BE2C (cell line): ENCODE measurements at regions not wholly inside any gene's neighbourhood (a gene's known extent, or its start where the extent isn't known, plus 50 kb on each side); places are given as distances from the start of the nearest gene placed in this dataset.

Source experiments
- DNase-seq: peaks from one replicate; pipeline ENCODE4 v3.0.0-alpha.2; 2020
- H3K27me3 ChIP-seq: fragments of 250-450 bp; sonication (Bioruptor Pico); 2 replicates; pipeline ENCODE4 v1.5.1; 2020; ENCODE audit warnings: mild to moderate bottlenecking
- H3K36me3 ChIP-seq: fragments of 250-450 bp; sonication (Bioruptor Pico); 2 replicates; pipeline ENCODE4 v1.5.1; 2020; ENCODE audit warnings: mild to moderate bottlenecking
- H3K4me1 ChIP-seq: fragments of 250-450 bp; sonication (Bioruptor Pico); 2 replicates; pipeline ENCODE4 v1.5.1; 2020
- H3K4me3 ChIP-seq: 2 replicates; pipeline ENCODE4 v1.5.1; 2011; ENCODE audit warnings: low read depth, low read length
- H3K9me3 ChIP-seq: fragments of 250-450 bp; sonication (Bioruptor Pico); 2 replicates; pipeline ENCODE4 v1.5.1; 2020
- TF ChIP-seq, protein P1 (sequence below): IDR thresholded peaks from 2 replicates; pipeline ENCODE4 v1.5.1; 2012; ENCODE audit warnings: mild to moderate bottlenecking, low read depth, low read length

DNA sequence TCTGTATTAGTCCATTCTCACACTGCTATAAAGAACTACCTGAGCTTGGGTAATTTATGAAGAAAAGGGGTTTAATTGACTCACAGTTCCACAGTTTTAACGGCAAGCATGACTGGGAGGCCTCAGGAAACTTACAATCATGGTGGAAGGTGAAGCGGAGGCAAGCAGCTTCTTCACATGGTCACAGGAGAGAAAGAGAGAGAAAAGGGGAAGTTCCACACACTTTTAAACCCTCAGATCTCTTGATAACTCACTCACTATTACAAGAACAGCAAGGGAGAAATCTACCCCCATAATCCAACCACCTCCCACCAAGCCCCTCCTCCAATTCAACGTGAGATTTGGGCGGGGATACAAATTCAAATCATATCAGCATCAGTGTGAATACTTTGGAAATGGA lies 133.4 kb upstream of the SLC30A5 start:
- Histone ChIP-seq H3K4me3 (no peak overlapping the region), H3K9me3 (no peaks in the 10 kb centered on the region; the same call in 1 of the 2 replicates), H3K4me1 (no peaks in the 10 kb centered on the region; the same call in none of the 2 replicates), H3K36me3 (no peaks in the 10 kb centered on the region), H3K27me3 (no peaks in the 10 kb centered on the region)
- TF ChIP-seq, protein P1, sequence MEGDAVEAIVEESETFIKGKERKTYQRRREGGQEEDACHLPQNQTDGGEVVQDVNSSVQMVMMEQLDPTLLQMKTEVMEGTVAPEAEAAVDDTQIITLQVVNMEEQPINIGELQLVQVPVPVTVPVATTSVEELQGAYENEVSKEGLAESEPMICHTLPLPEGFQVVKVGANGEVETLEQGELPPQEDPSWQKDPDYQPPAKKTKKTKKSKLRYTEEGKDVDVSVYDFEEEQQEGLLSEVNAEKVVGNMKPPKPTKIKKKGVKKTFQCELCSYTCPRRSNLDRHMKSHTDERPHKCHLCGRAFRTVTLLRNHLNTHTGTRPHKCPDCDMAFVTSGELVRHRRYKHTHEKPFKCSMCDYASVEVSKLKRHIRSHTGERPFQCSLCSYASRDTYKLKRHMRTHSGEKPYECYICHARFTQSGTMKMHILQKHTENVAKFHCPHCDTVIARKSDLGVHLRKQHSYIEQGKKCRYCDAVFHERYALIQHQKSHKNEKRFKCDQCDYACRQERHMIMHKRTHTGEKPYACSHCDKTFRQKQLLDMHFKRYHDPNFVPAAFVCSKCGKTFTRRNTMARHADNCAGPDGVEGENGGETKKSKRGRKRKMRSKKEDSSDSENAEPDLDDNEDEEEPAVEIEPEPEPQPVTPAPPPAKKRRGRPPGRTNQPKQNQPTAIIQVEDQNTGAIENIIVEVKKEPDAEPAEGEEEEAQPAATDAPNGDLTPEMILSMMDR = no peak
- no peak for DNase-seq

DNA sequence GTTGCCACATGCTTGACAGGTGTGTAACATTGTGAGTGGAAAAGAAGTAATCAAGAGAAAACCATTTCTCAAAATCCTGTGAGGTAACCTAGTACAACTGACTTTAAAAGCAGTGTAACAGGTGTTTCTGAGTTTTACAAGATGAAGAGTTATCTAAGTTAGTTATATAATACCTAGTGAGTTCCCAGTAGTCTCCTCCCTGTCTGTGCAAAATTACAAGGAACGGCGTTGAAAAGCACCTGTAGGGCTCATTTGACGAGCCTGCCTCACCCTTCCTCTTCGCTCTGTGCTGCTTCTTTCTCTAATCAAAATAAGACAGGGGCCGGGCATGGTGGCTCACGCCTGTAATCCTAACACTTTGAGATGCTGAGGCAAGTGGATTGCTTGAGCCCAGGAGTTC lies 132.9 kb upstream of the SLC30A5 start:
- DNase-seq = no peak
- H3K36me3 ChIP-seq = no peaks in the 10 kb centered on the region
- H3K4me1 ChIP-seq = no peaks in the 10 kb centered on the region; the same call in none of the 2 replicates

DNA sequence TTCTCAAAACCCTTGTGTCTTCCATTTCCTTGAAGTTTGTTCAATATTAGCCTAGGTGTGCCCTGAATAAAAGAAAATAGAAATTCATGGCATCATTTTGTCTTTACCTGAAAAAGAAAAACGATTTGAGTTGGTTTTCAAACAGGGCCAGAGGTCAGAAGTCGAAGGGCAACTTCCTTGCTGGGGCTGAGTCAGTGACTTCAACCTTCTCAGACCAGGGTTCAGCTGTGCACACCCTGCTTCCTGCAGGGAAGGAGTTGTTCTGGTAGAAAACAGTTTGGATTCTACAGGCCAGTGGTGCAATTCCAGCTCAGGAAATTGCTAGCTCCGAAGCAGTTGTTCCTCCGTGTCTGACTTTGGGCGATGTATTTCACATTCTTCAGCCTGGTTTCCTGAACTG lies 132.1 kb upstream of the SLC30A5 start:
- TF ChIP-seq, protein P1 = no peak
- H3K9me3 ChIP-seq = no peaks in the 10 kb centered on the region; the same call in 1 of the 2 replicates
- H3K36me3 ChIP-seq = no peaks in the 10 kb centered on the region
- H3K4me3 ChIP-seq = no peak overlapping the region
- H3K27me3 ChIP-seq = no peaks in the 10 kb centered on the region
- DNase-seq = no peak
- no peaks in the 10 kb centered on the region; the same call in none of the 2 replicates for H3K4me1 ChIP-seq

More for the DNA sequence above, 132.9 kb upstream of the SLC30A5 start:
- TF ChIP-seq, protein P1 = no peak
- Histone ChIP-seq H3K27me3 (no peaks in the 10 kb centered on the region), H3K9me3 (no peaks in the 10 kb centered on the region; the same call in 1 of the 2 replicates), H3K4me3 (no peak overlapping the region)

DNA sequence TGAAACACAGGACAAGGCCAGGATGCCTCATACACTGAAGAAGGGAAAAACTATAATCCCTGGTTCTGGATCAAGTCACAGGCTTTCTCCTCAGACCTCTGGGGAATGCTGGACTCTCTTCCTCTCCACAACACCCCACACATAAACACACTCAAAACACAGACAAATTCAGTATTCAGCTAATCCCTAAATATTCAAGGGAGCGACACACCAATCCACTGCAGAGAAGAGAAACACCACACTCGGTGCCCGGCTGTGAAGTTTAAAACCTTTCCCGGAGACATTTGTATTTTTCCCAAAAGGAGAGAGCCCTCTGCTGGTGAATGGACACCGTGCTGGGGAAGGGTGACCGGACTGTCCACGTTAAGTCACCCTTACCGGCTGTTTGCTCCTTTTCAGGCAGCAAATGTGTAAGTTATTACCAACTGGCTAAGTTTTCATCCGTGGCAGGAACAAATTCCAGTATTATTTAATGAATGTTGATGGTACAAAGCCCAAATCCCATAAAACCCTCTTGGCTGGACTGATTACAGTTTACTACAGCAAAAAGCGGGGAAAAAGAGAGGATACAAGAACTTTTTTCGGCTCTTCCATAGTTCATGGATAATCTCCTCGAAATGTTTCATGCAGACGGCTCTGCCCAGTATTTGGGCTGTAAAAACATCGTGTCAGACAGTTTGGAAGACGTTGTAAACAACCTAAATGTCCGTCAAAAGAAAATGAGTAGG lies 130.9 kb upstream of the SLC30A5 start:
- Histone ChIP-seq H3K4me3 (no peak overlapping the region), H3K36me3 (no peaks in the 10 kb centered on the region), H3K27me3 (no peaks in the 10 kb centered on the region), H3K4me1 (no peaks in the 10 kb centered on the region; the same call in 1 of the 2 replicates), H3K9me3 (no peaks in the 10 kb centered on the region; the same call in 1 of the 2 replicates)
- TF ChIP-seq, protein P1 = peak; percentile 97
- DNase-seq = peak; percentile 79

DNA sequence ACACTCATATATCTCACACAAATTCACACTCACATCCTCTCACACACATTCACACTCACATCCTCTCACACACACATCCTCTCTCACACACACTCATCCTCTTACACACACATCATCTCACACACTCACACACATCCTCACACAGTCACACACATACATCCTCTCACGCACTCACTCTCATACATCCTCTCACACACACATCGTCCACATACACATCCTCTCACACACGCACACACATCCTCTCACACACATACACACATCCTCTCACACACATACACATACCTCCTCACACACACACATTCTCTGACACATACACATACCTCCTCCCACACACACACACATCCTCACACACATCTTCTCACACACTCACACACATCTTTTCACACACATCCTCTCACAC lies 129.1 kb upstream of the SLC30A5 start:
- no peak for DNase-seq
- H3K27me3 ChIP-seq = no peaks in the 10 kb centered on the region
- no peaks in the 10 kb centered on the region for H3K36me3 ChIP-seq
- H3K4me1 ChIP-seq = no peaks in the 10 kb centered on the region; the same call in 1 of the 2 replicates
- H3K9me3 ChIP-seq = no peaks in the 10 kb centered on the region; the same call in 1 of the 2 replicates
- TF ChIP-seq, protein P1 = no peak
- no peak overlapping the region for H3K4me3 ChIP-seq

DNA sequence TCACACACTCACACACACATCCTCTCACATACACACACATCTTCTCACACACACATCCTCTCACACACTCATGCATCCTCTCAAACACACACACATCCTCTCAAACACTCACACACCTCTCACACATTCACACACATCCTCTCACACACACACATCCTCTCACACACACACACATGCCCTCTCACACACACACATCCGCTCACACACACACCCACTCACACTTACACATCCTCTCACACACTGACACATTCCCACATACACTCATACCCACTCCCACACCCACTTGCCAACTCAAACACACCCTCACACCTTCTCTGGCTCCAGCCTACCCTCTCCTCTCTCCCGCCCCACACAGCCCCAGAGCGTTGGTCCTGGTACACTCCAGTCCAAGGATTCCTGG lies 127.9 kb upstream of the SLC30A5 start:
- H3K27me3 ChIP-seq = no peaks in the 10 kb centered on the region
- no peaks in the 10 kb centered on the region; the same call in 1 of the 2 replicates for H3K4me1 ChIP-seq
- DNase-seq = no peak
- H3K4me3 ChIP-seq = no peak overlapping the region
- TF ChIP-seq, protein P1 = no peak
- H3K36me3 ChIP-seq = no peaks in the 10 kb centered on the region
- H3K9me3 ChIP-seq = no peaks in the 10 kb centered on the region; the same call in 1 of the 2 replicates
